ENCODE measurements at regions not wholly inside any gene's neighbourhood (a gene's known extent, or its start where the extent isn't known, plus 50 kb on each side); places are given as distances from the start of the nearest gene placed in this dataset.
"Not testable (repeated sequence)": the region's sequence is repeated elsewhere in the genome, so short reads cannot be mapped to it uniquely, and the experiment has no call there.

DNA sequence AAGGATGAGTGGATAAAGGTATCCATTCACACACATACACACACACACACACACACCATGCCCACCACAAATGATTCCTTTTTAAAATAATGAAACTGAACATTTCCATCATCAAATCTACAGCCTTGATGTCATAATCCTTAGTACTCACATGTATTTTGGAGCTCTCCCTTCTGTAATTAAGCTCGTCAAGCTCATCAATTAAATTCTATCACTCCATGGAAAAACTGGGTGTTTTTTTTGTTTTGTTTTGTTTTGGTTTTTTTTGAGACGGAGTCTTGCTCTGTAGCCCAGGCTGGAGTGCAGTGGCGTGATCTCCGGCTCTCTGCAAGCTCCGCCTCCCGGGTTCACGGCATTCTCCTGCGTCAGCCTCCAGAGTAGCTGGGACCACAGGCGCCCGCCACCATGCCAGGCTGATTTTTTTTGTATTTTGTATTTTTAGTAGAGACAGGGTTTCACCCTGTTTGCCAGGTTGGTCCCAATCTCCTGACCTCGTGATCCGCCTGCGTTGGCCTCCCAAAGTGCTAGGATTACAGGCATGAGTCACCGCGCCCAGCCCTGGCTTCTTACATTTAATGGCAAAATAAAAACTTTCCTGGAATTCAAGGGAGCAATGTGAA is 78.6 kb upstream of the RGPD4 start:
- DNase-seq, result no peak

DNA sequence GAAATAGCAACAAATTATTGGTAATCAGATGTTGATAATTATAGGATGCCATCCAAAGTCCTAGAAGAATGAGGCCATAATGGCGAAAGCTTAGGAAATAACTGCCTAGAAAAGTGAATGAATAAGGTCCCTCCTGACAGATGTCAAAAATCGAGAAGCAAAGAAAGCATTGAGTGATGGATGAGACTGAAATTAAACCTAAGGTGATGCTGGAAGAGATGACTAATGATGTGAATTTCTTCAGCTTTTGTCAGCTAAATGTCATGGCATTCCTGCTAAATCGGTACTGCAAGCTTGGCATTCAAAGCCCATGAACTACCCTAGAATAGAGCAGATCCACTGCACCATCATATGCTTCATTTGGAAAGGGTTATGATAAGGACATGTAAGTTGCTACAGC is 74.8 kb upstream of the RGPD4 start:
- no peak for DNase-seq

DNA sequence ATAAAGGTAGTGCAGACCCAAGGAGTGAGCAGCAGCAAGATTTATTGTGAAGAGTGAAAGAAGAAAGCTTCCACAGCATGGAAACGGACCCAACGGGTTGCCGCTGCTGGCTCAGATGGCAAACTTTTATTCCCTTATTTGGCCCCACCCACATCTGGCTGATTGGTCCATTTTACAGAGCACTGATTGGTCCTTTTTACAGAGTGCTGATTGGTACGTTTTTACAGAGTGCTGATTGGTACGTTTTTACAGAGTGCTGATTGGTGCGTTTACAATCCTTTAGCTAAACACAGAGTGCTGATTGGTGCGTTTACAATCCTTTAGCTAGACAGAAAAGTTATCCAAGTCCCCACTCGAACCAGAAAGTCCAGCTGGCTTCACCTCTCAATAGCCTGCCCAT is 72.9 kb upstream of the RGPD4 start:
- DNase-seq, result not testable (repeated sequence)

DNA sequence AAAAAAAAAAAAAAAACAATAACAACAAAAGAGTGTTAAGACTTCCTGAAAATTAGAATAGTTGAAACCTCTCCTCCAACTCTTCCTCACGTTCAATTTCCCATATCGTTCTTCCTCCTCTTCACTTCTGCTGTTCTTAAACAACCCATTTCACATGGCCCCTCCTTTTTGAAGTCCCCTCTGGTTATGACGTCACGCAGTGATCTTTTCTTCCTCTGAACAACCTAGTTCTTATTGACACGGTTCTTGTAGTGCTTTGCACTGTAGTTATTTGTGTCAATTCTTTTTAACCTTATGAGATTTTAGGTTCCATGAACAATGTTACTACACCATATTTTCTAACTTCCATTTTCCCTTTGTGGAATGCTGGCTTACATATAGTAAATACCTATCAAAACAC is 69.5 kb upstream of the RGPD4 start:
- DNase-seq, result no peak

DNA sequence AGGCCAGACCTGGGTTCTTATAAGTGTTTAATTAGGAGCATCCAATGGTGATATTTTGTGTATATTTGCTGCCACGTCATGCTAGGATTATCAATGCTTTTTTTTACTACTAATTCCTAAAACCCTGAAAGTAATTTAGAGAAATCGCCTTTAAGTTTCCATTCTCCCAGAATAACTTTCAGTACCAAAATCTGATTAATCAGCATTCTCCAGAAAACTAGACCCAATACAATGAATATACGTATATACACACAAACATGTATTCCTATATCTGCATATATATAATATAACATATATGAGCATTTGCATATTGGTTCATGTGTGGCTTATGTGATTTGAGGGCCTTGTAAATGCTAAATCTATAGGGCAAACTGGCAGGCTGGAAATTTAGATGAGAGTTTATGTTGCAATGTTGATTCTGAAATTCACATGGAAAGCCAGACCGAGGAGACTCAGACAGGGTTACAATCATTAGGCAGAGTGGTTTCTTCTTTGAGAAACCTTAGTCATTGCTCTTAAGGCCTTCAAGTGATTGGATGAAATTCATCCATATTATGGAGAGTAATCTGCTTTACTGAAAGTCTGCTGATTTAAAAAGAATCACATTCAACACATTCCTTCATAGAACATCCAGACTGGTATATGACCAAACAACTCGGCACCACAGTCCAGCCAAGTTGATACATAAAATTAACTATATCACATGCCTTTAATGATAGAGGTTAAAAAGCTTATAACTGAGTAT is 65.9 kb upstream of the RGPD4 start:
- DNase-seq, result no peak

DNA sequence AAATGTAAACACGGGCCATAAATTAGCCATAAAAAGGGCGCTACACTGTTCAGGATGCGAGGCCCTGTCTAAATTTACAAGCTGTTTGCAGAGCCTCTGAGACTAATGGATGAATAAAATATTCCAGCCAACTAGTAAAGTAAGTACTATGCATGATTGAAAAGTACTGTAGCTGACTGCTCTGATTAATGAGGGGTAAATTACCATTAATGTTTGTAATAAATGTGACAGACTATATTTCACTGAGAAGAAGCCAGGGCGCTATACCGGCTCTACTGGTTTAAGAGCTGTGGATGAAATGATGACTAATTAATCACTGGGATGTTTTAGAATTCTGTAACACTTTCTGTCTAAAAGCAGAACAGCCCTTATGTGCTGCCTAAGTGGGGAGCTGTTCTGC is 54.3 kb upstream of the RGPD4 start:
- DNase-seq, result no peak

DNA sequence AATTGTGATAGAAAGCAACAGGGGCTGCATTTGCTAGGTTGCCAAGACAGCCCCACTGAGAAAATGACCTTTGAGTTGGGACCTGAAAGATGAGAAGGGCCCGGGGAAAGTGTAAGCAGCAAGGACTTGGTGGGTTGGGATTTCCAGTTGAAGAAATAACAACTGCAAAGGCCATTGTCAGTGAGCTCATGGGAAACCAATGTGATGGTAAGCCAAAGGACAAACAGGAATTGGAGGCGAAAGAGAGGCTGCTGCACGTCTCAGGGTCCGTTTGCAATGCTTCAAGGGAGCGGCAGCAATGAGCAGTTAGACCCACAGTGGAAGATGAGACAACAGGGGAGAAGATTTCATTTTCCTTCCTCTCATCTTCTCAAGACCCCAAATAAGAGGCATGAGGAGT is 51.5 kb upstream of the RGPD4 start:
- DNase-seq, result no peak

DNA sequence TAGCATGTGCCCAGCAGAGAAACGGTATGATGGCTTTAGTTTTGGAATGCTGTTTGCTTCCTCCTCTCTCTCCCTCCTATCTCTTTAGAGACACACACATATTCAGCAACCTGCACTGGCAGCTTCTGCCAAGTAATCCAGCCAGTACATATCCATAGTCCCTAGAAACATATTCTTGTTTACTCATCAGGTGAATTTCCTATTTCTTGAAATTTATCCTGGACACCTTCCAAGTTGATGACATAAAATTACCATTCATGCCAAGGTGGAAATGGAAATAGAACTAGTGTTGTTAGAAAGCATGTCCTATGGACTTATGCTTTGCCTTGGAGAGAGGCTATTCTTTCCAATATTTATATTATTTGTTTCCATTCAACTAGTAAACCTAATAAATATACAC is 50.9 kb upstream of the RGPD4 start:
- no peak for DNase-seq

DNA sequence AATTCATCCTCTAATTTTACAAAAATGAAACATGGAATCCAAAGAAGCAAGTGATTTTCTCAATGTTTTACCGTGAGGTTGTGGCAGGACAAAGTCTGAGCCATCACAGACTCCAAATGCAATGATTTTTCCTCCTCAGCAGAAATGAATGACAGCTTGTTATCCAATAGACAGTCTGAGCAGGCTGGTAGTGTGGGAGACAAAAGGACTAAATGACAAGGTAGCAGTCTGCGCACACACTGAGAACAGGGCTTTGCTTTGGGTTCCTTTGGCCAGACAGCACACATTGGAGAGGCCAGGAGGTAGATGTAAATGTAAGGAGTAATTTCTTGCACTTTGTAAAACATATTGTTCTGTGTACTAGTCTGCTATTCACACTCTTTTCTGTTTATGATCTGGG is 50.3 kb upstream of the RGPD4 start:
- no peak for DNase-seq
